HEK293 (cell line): ENCODE measurements at regions not wholly inside any gene's neighbourhood (a gene's known extent, or its start where the extent isn't known, plus 50 kb on each side); places are given as distances from the start of the nearest gene placed in this dataset.
A peak's percentile ranks its signal among the peaks of the same experiment; 100 is the strongest.

Experiments
- CTCF ChIA-PET: fragments of 350-600 bp; formaldehyde crosslinking; extraction: SDS; loops from one replicate; lab custom pipeline; 2021; ENCODE audit warnings: antibody characterized with exemption; lab: Yijun Ruan, JAX
- POLR2A ChIA-PET: fragments of 300-600 bp; formaldehyde crosslinking; extraction: SDS; loops from one replicate; lab custom pipeline; 2020; ENCODE audit warnings: antibody characterized with exemption, inconsistent platforms; lab: Yijun Ruan, JAX
- H3K27ac ChIP-seq: fragments of 200-500 bp; sonication (Bioruptor generic); 2 replicates; pipeline ENCODE4 v1.5.1; 2014; ENCODE audit warnings: low read depth, low read length, control low read depth, inconsistent platforms; ENCODE audit errors: extremely low read depth
- H3K36me3 ChIP-seq, 2 experiments: fragments of 200-500 bp in 1 of 2; sonication (Bioruptor generic) in 1 of 2; 1 replicate in 1 of 2; 2 replicates in 1 of 2; pipeline ENCODE4 v1.5.1; 2014 to 2017; ENCODE audit warnings: inconsistent platforms in 2 of 2, low read length in 2 of 2; ENCODE audit not compliant: control insufficient read depth in 2 of 2, insufficient read depth in 1 of 2
- H3K4me1 ChIP-seq: fragments of 200-500 bp; sonication (Bioruptor generic); 2 replicates; pipeline ENCODE4 v1.5.1; 2014; ENCODE audit warnings: mild to moderate bottlenecking, low read length, inconsistent platforms; ENCODE audit not compliant: control insufficient read depth, insufficient read depth
- H3K4me3 ChIP-seq: 2 replicates; pipeline ENCODE4 v1.5.1; 2011; ENCODE audit warnings: low read depth, mild to moderate bottlenecking, control low read depth, low read length, moderate library complexity
- H3K9me3 ChIP-seq: fragments of 200-500 bp; sonication (Bioruptor generic); 2 replicates; pipeline ENCODE4 v1.5.1; 2014; ENCODE audit warnings: low read depth, low read length, inconsistent platforms; ENCODE audit not compliant: control insufficient read depth, insufficient read depth
- EGR2 ChIP-seq: fragments of 450-650 bp; formaldehyde crosslinking; IDR thresholded peaks from 2 replicates; pipeline ENCODE4 v1.5.1; 2016; ENCODE audit warnings: low read depth, missing biosample characterization, missing genetic modification characterization
- HOXA7 ChIP-seq: sonication (generic); formaldehyde crosslinking; IDR thresholded peaks from 2 replicates; pipeline ENCODE4 v1.8.1; 2022; ENCODE audit warnings: missing genetic modification reagents, borderline replicate concordance
- PRDM10 ChIP-seq: fragments of 450-650 bp; formaldehyde crosslinking; IDR thresholded peaks from 2 replicates; pipeline ENCODE4 v1.5.1; 2016; ENCODE audit warnings: missing biosample characterization, missing genetic modification characterization
- PRDM4 ChIP-seq: fragments of 450-650 bp; formaldehyde crosslinking; IDR thresholded peaks from 2 replicates; pipeline ENCODE4 v1.5.1; 2017; ENCODE audit warnings: missing biosample characterization, missing genetic modification characterization
- REPIN1 ChIP-seq: fragments of 450-650 bp; formaldehyde crosslinking; IDR thresholded peaks from 2 replicates; pipeline ENCODE4 v1.5.1; 2017; ENCODE audit warnings: missing biosample characterization, missing genetic modification characterization, low read depth
- TCF7L2 ChIP-seq: IDR thresholded peaks from 2 replicates; pipeline ENCODE4 v1.6.1; 2011; ENCODE audit warnings: low read depth, mild to moderate bottlenecking, inconsistent platforms, low read length, moderate library complexity, borderline replicate concordance
- ZBTB1 ChIP-seq: fragments of 450-650 bp; formaldehyde crosslinking; IDR thresholded peaks from 2 replicates; pipeline ENCODE4 v1.5.1; 2016; ENCODE audit warnings: missing biosample characterization, missing genetic modification characterization
- ZFHX2 ChIP-seq: fragments of 450-650 bp; formaldehyde crosslinking; conservative IDR thresholded peaks from 2 replicates; pipeline ENCODE4 v1.5.1; 2016; ENCODE audit warnings: missing biosample characterization, missing genetic modification characterization
- ZFP41 ChIP-seq: fragments of 450-650 bp; formaldehyde crosslinking; IDR thresholded peaks from 2 replicates; pipeline ENCODE4 v1.5.1; 2016; ENCODE audit warnings: missing biosample characterization, missing genetic modification characterization, borderline replicate concordance
- ZNF114 ChIP-seq: fragments of 450-650 bp; formaldehyde crosslinking; IDR thresholded peaks from 2 replicates; pipeline ENCODE4 v1.5.0; 2017; ENCODE audit warnings: missing biosample characterization, missing genetic modification characterization
- ZNF121 ChIP-seq: fragments of 450-650 bp; formaldehyde crosslinking; IDR thresholded peaks from 2 replicates; pipeline ENCODE4 v1.5.1; 2016; ENCODE audit warnings: missing biosample characterization, missing genetic modification characterization
- ZNF24 ChIP-seq: fragments of 450-650 bp; formaldehyde crosslinking; IDR thresholded peaks from 2 replicates; pipeline ENCODE4 v1.5.1; 2016; ENCODE audit warnings: missing biosample characterization, missing genetic modification characterization
- ZNF248 ChIP-seq: fragments of 450-650 bp; formaldehyde crosslinking; IDR thresholded peaks from 2 replicates; pipeline ENCODE4 v1.5.1; 2017; ENCODE audit warnings: missing biosample characterization, missing genetic modification characterization
- ZNF433 ChIP-seq: fragments of 450-650 bp; formaldehyde crosslinking; IDR thresholded peaks from 2 replicates; pipeline ENCODE4 v1.5.1; 2016; ENCODE audit warnings: missing biosample characterization, missing genetic modification characterization, low read depth
- ZNF473 ChIP-seq: fragments of 450-650 bp; formaldehyde crosslinking; IDR thresholded peaks from 2 replicates; pipeline ENCODE4 v1.5.1; 2017; ENCODE audit warnings: missing biosample characterization, missing genetic modification characterization
- ZNF513 ChIP-seq: fragments of 450-650 bp; IDR thresholded peaks from 2 replicates; pipeline ENCODE4 v1.5.1; 2018; ENCODE audit warnings: missing biosample characterization, missing genetic modification characterization
- ZNF521 ChIP-seq: fragments of 450-650 bp; formaldehyde crosslinking; IDR thresholded peaks from 2 replicates; pipeline ENCODE4 v1.5.1; 2017; ENCODE audit warnings: missing biosample characterization, mild to moderate bottlenecking, missing genetic modification characterization
- ZNF529 ChIP-seq: fragments of 450-650 bp; formaldehyde crosslinking; IDR thresholded peaks from 2 replicates; pipeline ENCODE4 v1.5.1; 2017; ENCODE audit warnings: missing genetic modification characterization, missing biosample characterization; ENCODE audit not compliant: insufficient replicate concordance
- ZNF692 ChIP-seq: fragments of 450-650 bp; formaldehyde crosslinking; IDR thresholded peaks from 2 replicates; pipeline ENCODE4 v1.5.1; 2016; ENCODE audit warnings: missing biosample characterization, missing genetic modification characterization
- ZNF777 ChIP-seq: fragments of 450-650 bp; formaldehyde crosslinking; IDR thresholded peaks from 2 replicates; pipeline ENCODE4 v1.5.1; 2017; ENCODE audit warnings: missing biosample characterization, missing genetic modification characterization, borderline replicate concordance
- ZNF791 ChIP-seq: fragments of 450-650 bp; formaldehyde crosslinking; IDR thresholded peaks from 2 replicates; pipeline ENCODE4 v1.5.1; 2016; ENCODE audit warnings: missing biosample characterization, missing genetic modification characterization

- ChIA-PET POLR2A (no interaction called here), CTCF (interaction anchor here (1.0 kb wide), 1 partner anchor 54 kb away, joined by 3 read pairs; no protein-coding TSS in a partner anchor)
- no peaks in the 10 kb centered on the region for H3K4me1 ChIP-seq
- H3K36me3 ChIP-seq = no peaks in the 10 kb centered on the region
- H3K27ac ChIP-seq = no peak overlapping the region
- H3K4me3 ChIP-seq = no peak overlapping the region
- H3K9me3 ChIP-seq = no peaks in the 10 kb centered on the region
- TF ChIP-seq ZFP41 = no peak
These were observed 160.1 kb downstream of the TENT4A start for GRCh38 chr5:6873359-6873758.

- H3K4me3 ChIP-seq = no peak overlapping the region
- ChIA-PET POLR2A (no interaction called here), CTCF (no interaction called here)
- H3K36me3 ChIP-seq = no peaks in the 10 kb centered on the region
- no peaks in the 10 kb centered on the region for H3K9me3 ChIP-seq
- TF ChIP-seq ZNF248 (tag by site-specific recombination) (no peak), ZNF121 (tag by site-specific recombination) (no peak), HOXA7 (CRISPR knock-in tag) (no peak), ZNF529 (tag by site-specific recombination) (no peak), TCF7L2 (no peak), ZNF521 (tag by site-specific recombination) (no peak), ZBTB1 (tag by site-specific recombination) (no peak), ZNF24 (no peak), ZNF473 (tag by site-specific recombination) (no peak), ZNF777 (no peak), ZNF433 (tag by site-specific recombination) (no peak), PRDM4 (no peak), ZNF692 (tag by site-specific recombination) (no peak), ZNF791 (tag by site-specific recombination) (no peak), REPIN1 (tag by site-specific recombination) (no peak), ZFHX2 (tag by site-specific recombination) (no peak), ZNF114 (no peak)
- no peaks in the 10 kb centered on the region for H3K4me1 ChIP-seq
- no peak overlapping the region for H3K27ac ChIP-seq
These were observed 162.1 kb downstream of the TENT4A start for GRCh38 chr5:6875376-6875775.

GRCh38 chr5:6877986-6878828 lies 165.0 kb downstream of the TENT4A start:
- H3K9me3 ChIP-seq = no peaks in the 10 kb centered on the region
- ChIA-PET POLR2A (no interaction called here), CTCF (no interaction called here)
- H3K36me3 ChIP-seq = no peaks in the 10 kb centered on the region
- H3K4me3 ChIP-seq = no peak overlapping the region
- H3K27ac ChIP-seq = no peak overlapping the region
- no peaks in the 10 kb centered on the region for H3K4me1 ChIP-seq
- TF ChIP-seq ZNF513 (tag by site-specific recombination) (0 out of 2 replicates have a peak, but pooled peaks have one; percentile 34), PRDM10 (tag by site-specific recombination) (no peak), EGR2 (tag by site-specific recombination) (no peak)
